WTC11 (cell line): ENCODE measurements at regions not wholly inside any gene's neighbourhood (a gene's known extent, or its start where the extent isn't known, plus 50 kb on each side); places are given as distances from the start of the nearest gene placed in this dataset.

Experiments
- IRF1 ChIP-seq: sonication (generic); formaldehyde crosslinking; IDR thresholded peaks from 2 replicates; pipeline ENCODE4 v1.8.0; 2023; ENCODE audit warnings: missing genetic modification reagents
- ZNF532 ChIP-seq: fragments of 250-450 bp; sonication (Bioruptor Pico); IDR thresholded peaks from 2 replicates; pipeline ENCODE4 v1.9.0; 2021; ENCODE audit warnings: mild to moderate bottlenecking, borderline replicate concordance
- TF ChIP-seq, protein P1 (sequence below): sonication (generic); formaldehyde crosslinking; IDR thresholded peaks from 2 replicates; pipeline ENCODE4 v1.8.1; 2022; ENCODE audit warnings: low read depth, missing genetic modification reagents, borderline replicate concordance
- TF ChIP-seq, protein P2 (sequence below): sonication (generic); formaldehyde crosslinking; IDR thresholded peaks from 2 replicates; pipeline ENCODE4 v1.8.1; 2023; ENCODE audit warnings: mild to moderate bottlenecking, missing genetic modification reagents, borderline replicate concordance

- TF ChIP-seq, protein P1, sequence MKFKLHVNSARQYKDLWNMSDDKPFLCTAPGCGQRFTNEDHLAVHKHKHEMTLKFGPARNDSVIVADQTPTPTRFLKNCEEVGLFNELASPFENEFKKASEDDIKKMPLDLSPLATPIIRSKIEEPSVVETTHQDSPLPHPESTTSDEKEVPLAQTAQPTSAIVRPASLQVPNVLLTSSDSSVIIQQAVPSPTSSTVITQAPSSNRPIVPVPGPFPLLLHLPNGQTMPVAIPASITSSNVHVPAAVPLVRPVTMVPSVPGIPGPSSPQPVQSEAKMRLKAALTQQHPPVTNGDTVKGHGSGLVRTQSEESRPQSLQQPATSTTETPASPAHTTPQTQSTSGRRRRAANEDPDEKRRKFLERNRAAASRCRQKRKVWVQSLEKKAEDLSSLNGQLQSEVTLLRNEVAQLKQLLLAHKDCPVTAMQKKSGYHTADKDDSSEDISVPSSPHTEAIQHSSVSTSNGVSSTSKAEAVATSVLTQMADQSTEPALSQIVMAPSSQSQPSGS (CRISPR knock-in tag) = no peak
- TF ChIP-seq, protein P2, sequence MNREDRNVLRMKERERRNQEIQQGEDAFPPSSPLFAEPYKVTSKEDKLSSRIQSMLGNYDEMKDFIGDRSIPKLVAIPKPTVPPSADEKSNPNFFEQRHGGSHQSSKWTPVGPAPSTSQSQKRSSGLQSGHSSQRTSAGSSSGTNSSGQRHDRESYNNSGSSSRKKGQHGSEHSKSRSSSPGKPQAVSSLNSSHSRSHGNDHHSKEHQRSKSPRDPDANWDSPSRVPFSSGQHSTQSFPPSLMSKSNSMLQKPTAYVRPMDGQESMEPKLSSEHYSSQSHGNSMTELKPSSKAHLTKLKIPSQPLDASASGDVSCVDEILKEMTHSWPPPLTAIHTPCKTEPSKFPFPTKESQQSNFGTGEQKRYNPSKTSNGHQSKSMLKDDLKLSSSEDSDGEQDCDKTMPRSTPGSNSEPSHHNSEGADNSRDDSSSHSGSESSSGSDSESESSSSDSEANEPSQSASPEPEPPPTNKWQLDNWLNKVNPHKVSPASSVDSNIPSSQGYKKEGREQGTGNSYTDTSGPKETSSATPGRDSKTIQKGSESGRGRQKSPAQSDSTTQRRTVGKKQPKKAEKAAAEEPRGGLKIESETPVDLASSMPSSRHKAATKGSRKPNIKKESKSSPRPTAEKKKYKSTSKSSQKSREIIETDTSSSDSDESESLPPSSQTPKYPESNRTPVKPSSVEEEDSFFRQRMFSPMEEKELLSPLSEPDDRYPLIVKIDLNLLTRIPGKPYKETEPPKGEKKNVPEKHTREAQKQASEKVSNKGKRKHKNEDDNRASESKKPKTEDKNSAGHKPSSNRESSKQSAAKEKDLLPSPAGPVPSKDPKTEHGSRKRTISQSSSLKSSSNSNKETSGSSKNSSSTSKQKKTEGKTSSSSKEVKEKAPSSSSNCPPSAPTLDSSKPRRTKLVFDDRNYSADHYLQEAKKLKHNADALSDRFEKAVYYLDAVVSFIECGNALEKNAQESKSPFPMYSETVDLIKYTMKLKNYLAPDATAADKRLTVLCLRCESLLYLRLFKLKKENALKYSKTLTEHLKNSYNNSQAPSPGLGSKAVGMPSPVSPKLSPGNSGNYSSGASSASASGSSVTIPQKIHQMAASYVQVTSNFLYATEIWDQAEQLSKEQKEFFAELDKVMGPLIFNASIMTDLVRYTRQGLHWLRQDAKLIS = no peak
- TF ChIP-seq IRF1 (CRISPR knock-in tag) = no peak
- TF ChIP-seq ZNF532 (CRISPR knock-in tag) = no peak
Observed at GRCh38 chr3:141426404-141427034, 58.2 kb downstream of the ZBTB38 start.
